ENCODE measurements at regions not wholly inside any gene's neighbourhood (a gene's known extent, or its start where the extent isn't known, plus 50 kb on each side); places are given as distances from the start of the nearest gene placed in this dataset.

DNA sequence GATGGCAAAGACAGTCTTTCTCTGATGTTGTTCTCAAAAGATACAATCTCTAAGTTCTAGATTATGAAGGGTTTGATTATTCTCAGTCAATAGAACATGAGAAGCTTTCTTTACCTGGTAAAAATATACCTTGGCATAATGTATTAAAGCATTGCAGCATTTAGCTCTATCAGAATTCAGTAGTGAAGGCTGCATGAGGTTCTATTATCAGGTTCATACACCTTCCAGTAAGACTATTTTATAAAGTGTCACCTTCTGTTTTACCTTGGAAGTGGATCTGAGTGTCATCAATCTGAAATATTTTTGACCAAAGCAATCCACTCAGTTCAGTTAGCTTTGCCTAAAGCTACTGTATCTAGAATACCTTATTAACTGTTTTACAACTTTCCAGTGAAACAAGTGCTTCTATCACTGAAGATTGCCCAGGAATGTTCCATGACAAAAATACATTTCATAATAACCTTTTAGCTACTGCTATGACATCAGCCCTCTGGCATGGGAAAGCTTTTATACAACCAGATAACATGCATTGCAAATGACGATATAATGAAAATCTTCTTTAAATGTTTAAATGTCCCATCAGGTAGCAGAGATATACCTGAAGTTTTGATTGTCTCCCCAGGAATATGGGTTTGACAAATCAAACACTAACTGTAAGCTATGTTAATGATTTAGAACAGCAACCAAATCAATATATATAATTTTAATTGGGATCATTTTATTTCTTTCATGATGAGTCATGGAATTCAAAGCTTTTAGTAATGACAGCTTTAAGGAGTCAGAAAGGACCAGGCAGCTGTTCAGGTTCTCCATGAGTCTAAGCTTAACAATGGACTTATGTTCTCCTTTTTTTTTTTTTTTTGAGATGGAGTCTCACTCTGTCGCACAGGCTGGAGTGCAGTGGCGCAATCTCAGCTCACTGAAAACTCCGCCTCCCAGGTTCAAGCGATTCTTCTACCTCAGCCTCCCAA lies 72.2 kb downstream of the UFM1 start:
- intact Hi-C loops (cut with DNase I), result no loop called here
- no peak for ATAC-seq
- H3K27ac ChIP-seq, result no peak overlapping the region
- TF ChIP-seq, protein P1, sequence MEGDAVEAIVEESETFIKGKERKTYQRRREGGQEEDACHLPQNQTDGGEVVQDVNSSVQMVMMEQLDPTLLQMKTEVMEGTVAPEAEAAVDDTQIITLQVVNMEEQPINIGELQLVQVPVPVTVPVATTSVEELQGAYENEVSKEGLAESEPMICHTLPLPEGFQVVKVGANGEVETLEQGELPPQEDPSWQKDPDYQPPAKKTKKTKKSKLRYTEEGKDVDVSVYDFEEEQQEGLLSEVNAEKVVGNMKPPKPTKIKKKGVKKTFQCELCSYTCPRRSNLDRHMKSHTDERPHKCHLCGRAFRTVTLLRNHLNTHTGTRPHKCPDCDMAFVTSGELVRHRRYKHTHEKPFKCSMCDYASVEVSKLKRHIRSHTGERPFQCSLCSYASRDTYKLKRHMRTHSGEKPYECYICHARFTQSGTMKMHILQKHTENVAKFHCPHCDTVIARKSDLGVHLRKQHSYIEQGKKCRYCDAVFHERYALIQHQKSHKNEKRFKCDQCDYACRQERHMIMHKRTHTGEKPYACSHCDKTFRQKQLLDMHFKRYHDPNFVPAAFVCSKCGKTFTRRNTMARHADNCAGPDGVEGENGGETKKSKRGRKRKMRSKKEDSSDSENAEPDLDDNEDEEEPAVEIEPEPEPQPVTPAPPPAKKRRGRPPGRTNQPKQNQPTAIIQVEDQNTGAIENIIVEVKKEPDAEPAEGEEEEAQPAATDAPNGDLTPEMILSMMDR (IDR thresholded peaks at IDR 0.05), result no peak
- H3K4me3 ChIP-seq, result no peak overlapping the region
- H3K4me1 ChIP-seq, result no peaks in the 10 kb centered on the region
- no peak for DNase-seq
- H3K9me3 ChIP-seq, result peaks cover 0 to 1% of the 10 kb centered on the region in 2 donors
- no peaks in the 10 kb centered on the region for H3K36me3 ChIP-seq
- no peaks in the 10 kb centered on the region for H3K27me3 ChIP-seq

DNA sequence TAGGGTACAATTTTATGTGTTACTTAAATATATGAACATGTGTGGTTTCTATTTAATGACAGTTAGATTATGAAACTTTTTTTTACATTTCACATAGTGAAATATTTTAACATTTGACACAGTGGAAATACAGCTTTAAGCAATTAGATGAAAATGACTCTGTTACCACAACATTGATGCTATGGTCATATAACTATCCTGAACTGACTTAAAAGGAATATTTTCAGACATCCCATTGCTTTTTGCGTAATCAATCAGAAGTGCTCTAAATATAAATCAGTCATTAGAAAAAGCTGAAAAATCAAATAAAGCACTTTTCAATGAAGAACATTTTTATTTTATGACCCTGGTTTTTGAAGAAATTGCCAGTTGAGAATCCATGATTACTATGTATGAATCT lies 80.3 kb downstream of the UFM1 start:
- DNase-seq (no peak), ATAC-seq (no peak)
- H3K4me3 ChIP-seq, result no peak overlapping the region
- TF ChIP-seq, protein P1 (IDR thresholded peaks at IDR 0.05), result no peak
- H3K36me3 ChIP-seq, result no peaks in the 10 kb centered on the region
- no peaks in the 10 kb centered on the region for H3K27me3 ChIP-seq
- intact Hi-C loops (cut with DNase I), result no loop called here
- no peaks in the 10 kb centered on the region for H3K9me3 ChIP-seq
- H3K4me1 ChIP-seq, result no peaks in the 10 kb centered on the region
- H3K27ac ChIP-seq, result no peak overlapping the region

DNA sequence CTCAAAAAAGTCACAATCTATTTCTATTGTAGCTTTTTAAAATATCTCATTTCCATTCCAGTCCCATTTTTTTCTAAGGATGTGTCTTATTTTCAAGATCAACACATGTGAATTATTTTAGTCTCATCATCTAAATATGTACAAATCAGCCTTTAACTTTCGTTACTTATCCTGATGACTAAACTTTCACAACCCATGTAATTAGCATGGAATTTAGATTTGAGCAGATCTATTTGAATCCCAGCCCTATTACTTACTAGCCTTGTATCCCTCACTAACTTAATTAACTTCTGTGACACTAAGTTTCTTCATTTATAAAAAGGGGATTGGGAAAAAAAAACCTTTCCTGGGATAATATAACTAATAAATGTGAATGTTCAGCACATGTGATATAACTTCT lies 81.1 kb downstream of the UFM1 start:
- Histone ChIP-seq H3K9me3 (no peaks in the 10 kb centered on the region), H3K27ac (no peak overlapping the region), H3K27me3 (no peaks in the 10 kb centered on the region), H3K4me3 (no peak overlapping the region), H3K4me1 (no peaks in the 10 kb centered on the region), H3K36me3 (no peaks in the 10 kb centered on the region)
- TF ChIP-seq, protein P1 (IDR thresholded peaks at IDR 0.05), result no peak
- intact Hi-C loops (cut with DNase I), result no loop called here
- ATAC-seq, result no peak
- DNase-seq, result no peak

DNA sequence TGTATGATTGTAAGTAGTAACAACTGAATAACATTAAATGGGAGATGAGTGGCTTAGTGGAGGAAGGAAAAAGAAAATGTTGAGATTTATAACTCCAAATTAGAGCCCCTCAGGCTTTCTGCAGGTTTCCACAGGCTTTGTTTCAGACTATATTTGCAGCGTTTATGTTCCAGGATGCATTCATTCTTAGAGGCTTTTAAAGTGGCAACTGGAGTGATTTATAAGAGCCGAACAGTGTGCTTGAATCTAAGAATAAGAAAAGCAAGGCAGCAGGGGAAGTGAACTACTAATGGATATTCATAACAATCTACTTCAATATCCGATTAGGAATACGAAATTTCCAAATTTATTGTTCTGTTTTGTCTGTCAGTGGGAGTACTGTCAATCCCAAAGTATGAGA lies 91.0 kb downstream of the UFM1 start:
- H3K36me3 ChIP-seq, result no peaks in the 10 kb centered on the region
- no peaks in the 10 kb centered on the region for H3K9me3 ChIP-seq
- H3K4me3 ChIP-seq, result no peak overlapping the region
- H3K4me1 ChIP-seq, result no peaks in the 10 kb centered on the region
- H3K27me3 ChIP-seq, result no peaks in the 10 kb centered on the region
- DNase-seq (no peak), ATAC-seq (no peak)
- intact Hi-C loops (cut with DNase I), result no loop called here
- H3K27ac ChIP-seq, result no peak overlapping the region
- TF ChIP-seq, protein P1 (IDR thresholded peaks at IDR 0.05), result no peak

DNA sequence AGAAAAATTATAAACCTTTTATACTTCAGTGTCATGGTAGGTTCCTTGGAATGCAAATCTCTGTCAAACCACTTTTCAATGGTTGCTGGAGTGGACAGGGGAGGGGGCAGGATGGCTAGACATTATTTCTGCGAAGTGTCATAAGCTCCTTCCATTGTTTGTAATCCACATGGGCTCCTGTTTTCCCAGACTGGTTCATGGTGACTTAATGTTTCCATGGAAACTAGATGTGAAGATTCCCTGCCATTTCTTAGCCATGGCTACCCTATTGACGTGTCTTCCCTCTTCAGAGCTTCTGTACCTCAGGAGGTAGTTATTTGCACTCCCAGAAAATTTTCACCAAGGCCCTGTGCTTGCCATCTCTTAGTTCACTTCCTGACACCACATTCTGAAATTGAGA lies 95.3 kb downstream of the UFM1 start:
- H3K36me3 ChIP-seq, result no peaks in the 10 kb centered on the region
- no peaks in the 10 kb centered on the region for H3K27me3 ChIP-seq
- ATAC-seq (no peak), DNase-seq (no peak)
- intact Hi-C loops (cut with DNase I), result no loop called here
- H3K4me1 ChIP-seq, result no peaks in the 10 kb centered on the region
- no peak overlapping the region for H3K27ac ChIP-seq
- TF ChIP-seq, protein P1 (IDR thresholded peaks at IDR 0.05), result no peak
- no peak overlapping the region for H3K4me3 ChIP-seq
- no peaks in the 10 kb centered on the region for H3K9me3 ChIP-seq

All from left lung (tissue), 4 donors.